Tongue (tissue), 1 donor: ENCODE measurements at regions not wholly inside any gene's neighbourhood (a gene's known extent, or its start where the extent isn't known, plus 50 kb on each side); places are given as distances from the start of the nearest gene placed in this dataset.
A peak's percentile ranks its signal among the peaks of the same experiment; 100 is the strongest.

ENCODE experiments used
- DNase-seq: peaks from one replicate; pipeline ENCODE4 v3.0.0-alpha.2; 2015

DNA sequence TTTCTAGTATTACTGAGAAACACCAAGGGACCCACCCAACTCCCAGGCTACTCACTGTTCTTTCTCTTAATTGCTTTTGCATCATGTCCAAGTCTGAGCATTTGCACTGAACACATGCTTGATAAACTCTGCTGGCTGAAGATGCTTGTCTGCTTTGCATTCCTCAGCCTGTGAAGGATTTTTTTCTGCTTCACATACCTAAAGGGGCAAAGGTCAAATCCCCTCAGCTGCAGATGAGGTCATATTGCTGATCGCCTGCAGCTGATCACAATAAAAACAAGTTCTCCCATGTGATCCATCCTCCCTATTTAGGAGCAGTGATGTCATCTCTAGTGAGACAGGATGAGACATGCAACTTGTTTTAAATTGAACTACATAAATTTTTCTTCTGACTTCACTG is 84.6 kb upstream of the DCBLD2 start:
- DNase-seq: peak; percentile 69

DNA sequence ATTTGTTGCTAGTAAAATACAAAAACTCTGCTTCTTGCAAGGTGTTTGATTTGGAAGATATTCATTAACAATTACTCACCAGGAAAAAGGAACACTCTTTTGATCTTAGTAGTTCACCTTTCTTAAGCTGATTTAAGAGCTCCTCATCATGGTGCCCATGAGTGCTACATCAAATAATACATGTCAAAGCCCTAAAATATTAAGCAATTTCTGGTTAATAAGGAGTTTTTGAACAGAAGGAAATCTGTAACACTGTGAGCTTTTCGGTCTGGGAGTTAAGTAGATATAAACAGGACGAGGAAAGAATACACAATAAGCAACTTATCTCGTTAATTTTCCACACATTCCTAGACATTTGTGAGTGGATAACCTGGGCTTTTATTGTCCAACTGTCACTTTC is 83.9 kb upstream of the DCBLD2 start:
- no peak for DNase-seq

DNA sequence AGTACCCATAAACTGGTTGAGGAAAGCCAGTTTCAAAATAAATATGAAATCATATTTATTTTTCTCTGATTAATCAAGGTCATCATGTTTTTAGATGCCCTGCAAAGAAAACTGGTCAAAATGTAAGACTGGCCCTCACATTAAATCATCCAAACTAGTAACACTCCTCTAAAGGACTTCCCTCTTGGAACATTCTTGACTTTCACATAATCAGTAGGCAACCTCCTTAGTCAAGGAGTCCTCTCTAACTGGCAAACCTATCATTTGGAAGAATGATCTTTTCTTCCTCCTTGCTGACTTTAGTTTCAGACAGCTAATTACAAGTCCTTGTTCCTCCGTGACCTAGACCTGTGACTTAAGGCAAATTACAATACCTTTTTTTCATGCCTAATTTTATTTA is 82.5 kb upstream of the DCBLD2 start:
- no peak for DNase-seq

DNA sequence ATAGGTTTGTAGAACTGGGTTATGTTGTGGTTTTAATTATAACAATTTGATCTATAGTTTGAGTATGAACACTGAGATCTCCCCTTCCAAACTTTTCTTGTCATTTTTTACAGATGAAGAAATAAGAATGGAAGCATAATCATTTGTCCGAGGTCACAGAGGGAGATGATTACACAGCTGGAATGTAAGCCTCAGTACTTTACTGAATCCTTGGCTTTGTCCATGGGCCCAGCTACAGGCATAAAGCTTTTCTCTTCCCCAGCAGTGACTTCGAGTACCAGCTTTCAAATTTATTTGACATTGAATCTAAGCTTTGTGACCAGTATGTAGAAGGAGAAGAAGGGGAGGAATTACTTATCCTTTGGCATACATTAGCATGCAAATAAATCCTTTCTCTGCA is 80.9 kb upstream of the DCBLD2 start:
- DNase-seq: peak; percentile 29

DNA sequence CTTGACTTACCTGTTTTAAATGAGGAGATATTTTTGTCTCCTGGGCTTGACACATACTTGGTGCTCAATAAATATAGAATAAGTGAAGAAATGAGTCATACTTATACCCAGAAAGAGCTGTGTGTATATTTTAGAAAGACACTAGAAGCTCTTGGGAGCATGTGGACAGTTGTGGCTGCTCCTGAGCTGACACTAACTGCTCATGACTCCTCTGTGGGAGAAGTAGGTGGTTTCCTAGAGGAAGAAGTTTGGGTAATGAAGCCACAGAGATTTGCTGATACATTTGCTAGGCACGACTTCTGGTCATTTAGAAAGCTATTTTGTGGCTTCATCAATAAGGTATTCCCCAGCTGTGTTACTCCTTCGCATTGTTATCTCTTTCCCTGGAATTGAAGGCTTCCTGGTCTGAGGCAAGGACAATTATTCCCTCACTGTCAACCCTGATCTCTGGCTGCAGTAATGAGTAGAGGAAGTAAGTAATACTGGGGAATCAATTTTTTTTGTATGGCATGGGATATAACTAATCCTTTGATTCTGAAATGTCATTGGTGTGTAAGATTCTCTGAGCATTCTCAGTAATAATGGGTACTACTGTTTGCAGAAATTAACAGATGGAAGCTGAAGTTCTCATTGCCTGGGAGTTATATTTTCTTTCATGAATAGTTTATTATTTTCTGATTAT is 79.6 kb upstream of the DCBLD2 start:
- no peak for DNase-seq

DNA sequence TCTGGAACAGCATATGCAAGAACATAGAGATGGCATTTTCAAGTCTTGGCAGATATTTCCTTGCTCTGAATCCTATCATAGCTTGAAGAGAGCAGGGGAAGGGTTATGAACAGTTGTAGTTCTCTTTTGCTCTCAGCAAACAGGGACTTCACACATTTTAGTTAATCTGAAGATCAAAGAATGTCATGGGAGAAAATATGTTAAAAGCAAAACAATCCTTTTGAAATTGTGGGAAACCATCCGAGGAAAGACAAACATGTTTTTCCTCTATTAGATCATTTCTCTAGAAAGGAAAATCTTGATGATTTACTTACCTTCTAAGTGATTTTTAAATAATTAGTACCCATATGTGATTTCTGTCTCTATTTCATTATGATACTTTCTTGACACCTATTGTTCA is 77.8 kb upstream of the DCBLD2 start:
- DNase-seq: no peak

DNA sequence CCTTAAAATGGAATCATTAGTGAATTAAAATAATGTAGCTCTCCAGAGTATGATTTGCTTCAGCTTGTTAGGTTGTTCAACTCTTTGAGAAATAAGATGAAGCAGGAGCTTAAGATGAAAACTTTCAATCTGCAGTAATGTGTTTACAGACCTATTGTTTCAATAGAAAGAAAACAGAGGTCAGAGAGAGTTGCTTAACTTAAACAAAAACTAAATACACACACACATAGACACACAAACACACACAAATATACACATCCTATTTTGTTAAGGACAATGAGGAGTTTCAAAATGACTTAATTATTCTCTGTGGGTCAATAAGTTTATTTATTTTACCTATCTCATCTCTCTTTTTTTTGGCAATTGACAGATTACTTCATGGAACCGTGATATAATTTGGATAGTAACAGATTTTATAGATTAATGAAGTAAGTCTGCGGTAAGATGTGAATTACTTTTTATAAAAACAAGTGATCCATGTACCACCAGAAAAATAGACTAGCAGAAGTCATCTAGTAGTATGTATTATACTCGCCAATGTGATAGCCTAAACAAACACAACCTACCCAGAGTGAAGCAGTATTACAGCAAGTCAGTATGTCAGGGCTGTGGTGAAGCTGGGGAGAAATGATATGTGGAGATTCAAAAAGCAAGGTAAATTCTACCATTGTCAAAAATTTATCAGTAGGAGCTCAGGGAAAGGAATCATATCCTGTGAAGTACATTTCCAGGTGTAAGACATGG is 76.7 kb upstream of the DCBLD2 start:
- DNase-seq: no peak

- DNase-seq: no peak
These were observed 76.0 kb upstream of the DCBLD2 start for GRCh38 chr3:98977520-98977919.

GRCh38 chr3:98974442-98974841 is 72.9 kb upstream of the DCBLD2 start:
- DNase-seq: no peak

DNA sequence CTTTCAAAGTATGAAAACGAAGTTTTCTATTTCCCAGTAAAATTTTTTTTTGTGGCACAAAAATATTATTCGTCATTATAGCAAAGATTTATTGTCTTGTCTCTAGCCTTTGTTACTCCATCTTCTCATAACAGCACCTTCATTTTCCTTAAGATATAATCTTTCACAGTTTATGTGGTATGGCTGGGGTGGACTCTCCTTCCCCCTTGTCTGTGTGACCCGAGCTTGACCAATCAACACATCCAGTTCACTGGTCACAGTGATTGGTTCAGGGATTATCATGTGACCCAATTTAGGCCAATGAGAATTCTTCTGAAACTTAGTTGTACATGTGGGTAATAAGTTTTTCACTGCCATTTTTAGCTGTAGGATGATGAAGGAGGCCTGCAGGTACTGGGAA is 71.2 kb upstream of the DCBLD2 start:
- DNase-seq: no peak

GRCh38 chr3:98972155-98972554 is 70.7 kb upstream of the DCBLD2 start:
- peak; percentile 15 for DNase-seq

DNA sequence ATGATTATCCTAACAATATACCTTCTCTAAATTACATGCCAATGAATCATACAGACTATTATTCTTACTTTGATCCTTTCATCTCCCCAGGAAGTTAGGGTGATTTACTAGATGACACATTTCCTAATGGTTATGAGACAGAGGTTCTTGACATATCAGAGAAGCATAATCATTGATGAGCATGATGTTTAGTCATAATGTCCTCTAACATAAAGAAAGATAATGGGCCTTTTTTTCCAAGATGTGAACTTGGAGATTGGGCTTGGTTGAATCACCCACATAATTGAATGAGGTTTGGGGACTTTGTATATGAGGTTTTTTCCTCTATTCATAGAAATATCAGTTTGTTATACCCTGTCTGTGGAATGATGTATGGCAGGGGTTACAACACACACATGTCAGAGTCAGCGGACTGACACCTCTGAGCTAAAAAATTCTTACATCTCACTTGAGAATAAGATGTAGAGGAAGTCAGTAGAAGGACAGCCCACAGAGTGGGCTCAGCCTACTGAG is 69.7 kb upstream of the DCBLD2 start:
- DNase-seq: no peak

DNA sequence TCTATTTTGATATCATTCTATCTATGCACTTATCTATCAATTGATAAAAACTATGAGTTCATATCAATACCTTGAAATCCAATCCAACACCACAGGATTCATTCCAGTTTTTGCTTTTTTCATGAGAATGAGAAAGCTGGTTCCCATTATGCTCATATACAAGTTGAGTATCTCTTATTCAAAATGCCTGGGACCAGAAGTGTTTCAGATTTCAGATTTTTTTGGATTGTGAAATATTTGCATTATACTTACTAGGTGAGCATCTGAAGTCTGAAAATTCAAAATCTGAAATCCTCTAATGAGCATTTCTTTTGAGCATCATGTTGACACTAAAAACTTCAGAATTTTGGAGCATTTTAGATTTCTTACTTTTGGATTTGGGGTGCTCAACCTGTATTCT is 67.8 kb upstream of the DCBLD2 start:
- DNase-seq: no peak

DNA sequence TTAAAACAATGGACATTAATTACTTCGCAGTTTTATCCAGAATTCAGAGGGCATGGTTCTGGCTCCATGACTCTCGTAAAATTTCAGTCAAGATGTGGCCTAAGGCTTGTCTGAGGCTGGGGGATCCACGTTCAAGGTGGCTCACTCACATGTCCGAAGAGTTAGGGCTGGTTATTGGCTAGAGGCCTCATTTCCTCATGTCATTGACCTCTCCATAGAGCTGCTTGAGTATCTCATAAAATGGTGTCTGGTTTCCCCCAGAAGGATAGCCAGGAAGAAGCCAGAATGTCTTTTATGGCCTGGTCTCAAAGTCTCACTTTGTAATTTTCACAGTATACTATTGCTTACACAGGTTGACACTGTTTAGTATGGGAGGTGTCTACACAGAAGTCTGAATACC is 67.3 kb upstream of the DCBLD2 start:
- no peak for DNase-seq

DNA sequence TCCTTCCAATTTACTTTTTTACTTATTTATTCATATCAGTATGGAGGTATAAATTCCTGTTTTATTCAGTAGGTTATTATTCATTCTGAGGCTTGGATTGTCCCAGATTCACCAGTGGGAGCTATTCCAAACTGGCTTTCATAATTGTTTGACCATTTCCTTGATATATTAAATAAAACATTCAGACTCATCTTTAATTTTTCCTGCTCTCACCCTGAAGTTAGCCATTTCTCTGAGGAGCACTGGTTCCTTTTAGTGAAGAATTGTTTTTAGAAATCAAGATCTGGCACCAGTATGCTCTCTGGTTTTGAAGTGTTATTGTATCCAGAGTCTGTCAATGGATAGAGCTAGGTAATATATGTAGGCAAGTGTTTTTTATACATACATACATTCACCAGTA is 66.9 kb upstream of the DCBLD2 start:
- no peak for DNase-seq

DNA sequence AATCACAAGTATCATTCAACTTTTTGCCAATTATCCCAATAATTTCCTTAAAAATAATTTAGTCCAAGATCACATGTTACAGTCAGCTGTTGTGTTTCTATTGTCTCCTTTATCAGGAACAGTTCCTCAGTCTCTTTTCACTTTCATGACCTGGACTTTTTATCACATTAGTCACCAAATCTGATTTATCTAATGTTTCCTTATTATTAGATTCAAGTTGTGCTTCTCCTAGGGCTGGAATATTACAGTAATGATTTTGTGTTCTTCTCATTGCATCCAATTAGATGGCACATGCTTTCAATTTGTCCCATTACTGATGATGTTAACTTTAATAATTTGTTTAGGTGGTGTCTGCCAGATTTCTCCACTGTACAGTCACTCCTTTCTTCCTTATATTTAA is 66.3 kb upstream of the DCBLD2 start:
- DNase-seq: no peak

- DNase-seq: no peak
These were observed 65.5 kb upstream of the DCBLD2 start for GRCh38 chr3:98966862-98967546.

- DNase-seq: no peak
These were observed 64.9 kb upstream of the DCBLD2 start for GRCh38 chr3:98966434-98966833.

- no peak for DNase-seq
These were observed 63.3 kb upstream of the DCBLD2 start for GRCh38 chr3:98964784-98965183.

DNA sequence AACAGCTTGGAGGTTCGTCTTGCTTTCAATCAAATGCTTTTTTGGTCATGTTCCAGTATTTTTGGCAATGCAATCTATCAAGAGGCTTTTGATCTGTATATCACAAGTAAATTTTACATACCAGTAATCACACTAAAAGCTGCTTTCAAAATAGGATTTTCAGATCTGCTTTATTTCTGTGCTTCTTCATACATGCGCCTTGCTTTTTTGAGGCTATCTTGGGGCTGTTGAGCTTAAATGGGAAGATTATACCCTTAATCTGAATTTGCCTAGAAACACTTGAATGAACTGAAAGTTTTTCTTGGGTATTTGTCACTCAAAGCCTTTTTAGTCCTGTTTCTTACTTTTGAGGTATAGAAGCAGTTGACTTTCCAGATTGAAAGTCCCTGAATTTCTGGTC is 62.1 kb upstream of the DCBLD2 start:
- DNase-seq: no peak

DNA sequence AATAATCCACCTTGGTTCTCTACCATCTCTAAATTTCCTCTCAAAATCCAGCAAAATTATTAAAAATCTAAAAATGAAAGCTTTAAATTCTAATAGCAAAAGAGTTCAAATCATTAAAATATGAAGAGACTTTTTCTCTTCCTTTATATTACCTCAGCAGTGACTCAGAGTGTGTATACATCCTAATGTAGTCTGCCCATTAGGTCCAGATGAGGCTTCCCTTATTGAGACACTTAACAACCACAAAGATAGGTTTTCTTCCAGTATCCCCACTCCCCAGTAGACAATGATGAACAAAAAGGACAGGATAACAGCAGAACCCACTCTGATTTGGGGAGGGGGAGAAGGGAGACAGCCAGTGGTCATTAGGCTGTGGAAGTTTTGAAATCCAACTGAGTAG is 61.5 kb upstream of the DCBLD2 start:
- no peak for DNase-seq

GRCh38 chr3:98962189-98962930 is 60.9 kb upstream of the DCBLD2 start:
- no peak for DNase-seq
